Inflammatory macrophage (primary cell): ENCODE measurements at regions not wholly inside any gene's neighbourhood (a gene's known extent, or its start where the extent isn't known, plus 50 kb on each side); places are given as distances from the start of the nearest gene placed in this dataset.
A peak's percentile ranks its signal among the peaks of the same experiment; 100 is the strongest.
"Not testable (repeated sequence)": the region's sequence is repeated elsewhere in the genome, so short reads cannot be mapped to it uniquely, and the experiment has no call there.

Experiments
- DNase-seq, 2 donors: peaks; one replicate each; pipeline ENCODE4 v3.0.0-alpha.2; 2020 to 2022

- DNase-seq, result no peak
These were observed 75.3 kb upstream of the C7orf33 start for GRCh38 chr7:148515237-148515636.

- no peak for DNase-seq
These were observed 74.6 kb upstream of the C7orf33 start for GRCh38 chr7:148515728-148516695.

GRCh38 chr7:148519386-148519785 is 71.2 kb upstream of the C7orf33 start:
- DNase-seq, result not testable (repeated sequence)

- no peak for DNase-seq
These were observed 69.3 kb upstream of the C7orf33 start for GRCh38 chr7:148521271-148521670.

GRCh38 chr7:148523550-148523949 is 67.0 kb upstream of the C7orf33 start:
- DNase-seq, result no peak

GRCh38 chr7:148524479-148525224 is 65.9 kb upstream of the C7orf33 start:
- no peak for DNase-seq

- DNase-seq, result peak; percentile 89
These were observed 62.8 kb upstream of the C7orf33 start for GRCh38 chr7:148527717-148528168.

- DNase-seq, result peak; percentile 86 to 94
These were observed 55.3 kb upstream of the C7orf33 start for GRCh38 chr7:148535217-148535616.

- DNase-seq, result no peak
These were observed 53.1 kb upstream of the C7orf33 start for GRCh38 chr7:148537435-148537834.

- no peak for DNase-seq
These were observed 50.4 kb upstream of the C7orf33 start for GRCh38 chr7:148540041-148540738.
